B cell (primary cell): ENCODE measurements at regions not wholly inside any gene's neighbourhood (a gene's known extent, or its start where the extent isn't known, plus 50 kb on each side); places are given as distances from the start of the nearest gene placed in this dataset.

Experiments used
- ATAC-seq: fragments of 200-7000 bp; cut with Tn5 transposase; one replicate; pipeline ENCODE4 v1.10.0; 2021; ENCODE audit warnings: low read depth, mild to moderate bottlenecking, moderate number of reproducible peaks, moderate library complexity
- CTCF ChIA-PET: fragments of 350-600 bp; sonication (Branson Sonifier 250); formaldehyde crosslinking; loops from one replicate; lab custom pipeline; 2021; ENCODE audit warnings: antibody characterized with exemption, inconsistent platforms; lab: Charles Lee
- POLR2A ChIA-PET: fragments of 350-600 bp; sonication (Branson Sonifier 250); formaldehyde crosslinking; loops from one replicate; lab custom pipeline; 2021; ENCODE audit warnings: antibody characterized with exemption; lab: Charles Lee
- DNase-seq: peaks from one replicate; pipeline ENCODE4 v3.0.0; 2013
- H2AFZ ChIP-seq: 2 replicates; pipeline ENCODE4 v1.6.1; 2012; ENCODE audit warnings: mild to moderate bottlenecking, low read depth, low read length; ENCODE audit not compliant: insufficient read depth, poor library complexity, severe bottlenecking
- H3K27ac ChIP-seq, 2 donors: 1 replicate in 1 of 2; 2 replicates in 1 of 2; pipeline ENCODE4 v1.5.1; 2012 to 2013; ENCODE audit warnings: low read length in 2 of 2, mild to moderate bottlenecking in 2 of 2, moderate library complexity in 1 of 2
- H3K27me3 ChIP-seq, 4 experiments: fragments of 200-600 bp in 1 of 4; sonication (generic) in 1 of 4; replicated peaks in 1 of 4; 1 replicate in 2 of 4; 2 replicates in 2 of 4; pipeline versions ENCODE4 v1.6.1 to v1.7.0; 2013 to 2016; ENCODE audit warnings: low read length in 3 of 4, mild to moderate bottlenecking in 2 of 4, mixed read lengths in 1 of 4, moderate library complexity in 1 of 4; ENCODE audit not compliant: insufficient read depth in 4 of 4, control insufficient read depth in 3 of 4; ENCODE audit errors: control extremely low read depth in 1 of 4
- H3K36me3 ChIP-seq, 2 experiments: replicated peaks in 1 of 2; 1 replicate in 1 of 2; 2 replicates in 1 of 2; pipeline versions ENCODE4 v1.6.1 to v1.7.1; 2013; ENCODE audit warnings: low read length in 1 of 2; ENCODE audit not compliant: insufficient read depth in 2 of 2, control insufficient read depth in 1 of 2; ENCODE audit errors: control extremely low read depth in 1 of 2, extremely low read depth in 1 of 2
- H3K4me1 ChIP-seq, 2 donors: fragments of 200-600 bp in 1 of 2; sonication (generic) in 1 of 2; 1 replicate in 1 of 2; 2 replicates in 1 of 2; pipeline versions ENCODE4 v1.5.1 to v1.6.1; 2013 to 2017; ENCODE audit warnings: low read length in 2 of 2; ENCODE audit not compliant: control insufficient read depth in 2 of 2, insufficient read depth in 2 of 2
- H3K4me2 ChIP-seq: replicated peaks from 2 replicates; pipeline ENCODE3; 2012; ENCODE audit warnings: mild to moderate bottlenecking, low read depth, low read length; ENCODE audit not compliant: poor library complexity, severe bottlenecking
- H3K4me3 ChIP-seq, 5 experiments: fragments of 200-600 bp in 1 of 5; sonication (generic) in 1 of 5; 1 replicate in 3 of 5; 2 replicates in 2 of 5; pipeline versions ENCODE4 v1.5.1 to v1.7.0; 2011 to 2016; ENCODE audit warnings: low read length in 4 of 5, mild to moderate bottlenecking in 4 of 5, low read depth in 2 of 5, control low read depth in 1 of 5, moderate library complexity in 1 of 5; ENCODE audit not compliant: insufficient read depth in 1 of 5; ENCODE audit errors: control extremely low read depth in 1 of 5, extremely low read depth in 1 of 5
- H3K79me2 ChIP-seq: fragments of 200-600 bp; sonication (generic); one replicate; pipeline ENCODE4 v1.6.0; 2016; ENCODE audit warnings: low read length; ENCODE audit not compliant: control insufficient read depth, insufficient read depth
- H3K9ac ChIP-seq: fragments of 200-600 bp; sonication (generic); 2 replicates; pipeline ENCODE4 v1.6.1; 2017; ENCODE audit warnings: mild to moderate bottlenecking, low read length, moderate library complexity
- H3K9me3 ChIP-seq, 3 donors: one replicate each; pipeline versions ENCODE4 v1.6.1 to v1.7.1; 2013; ENCODE audit warnings: low read length in 2 of 3; ENCODE audit not compliant: control insufficient read depth in 2 of 3, insufficient read depth in 1 of 3; ENCODE audit errors: control extremely low read depth in 1 of 3
- H4K20me1 ChIP-seq: 2 replicates; pipeline ENCODE4 v1.6.0; 2012; ENCODE audit warnings: mild to moderate bottlenecking, low read length; ENCODE audit not compliant: insufficient read depth, control insufficient read depth, poor library complexity, severe bottlenecking
- H3K27ac Mint-ChIP-seq: one replicate; pipeline ENCODE4 v1.8.0; 2021; ENCODE audit warnings: mixed read lengths
- H3K27me3 Mint-ChIP-seq: one replicate; pipeline ENCODE4 v1.8.0; 2021; ENCODE audit warnings: mixed read lengths
- H3K4me1 Mint-ChIP-seq: one replicate; pipeline ENCODE4 v1.8.0; 2021; ENCODE audit warnings: mixed read lengths
- H3K4me3 Mint-ChIP-seq: one replicate; pipeline ENCODE4 v1.8.0; 2021; ENCODE audit warnings: mixed read lengths
- H3K9me3 Mint-ChIP-seq: one replicate; pipeline ENCODE4 v1.8.0; 2022; ENCODE audit warnings: mixed read lengths; ENCODE audit not compliant: insufficient read depth
- EZH2 ChIP-seq: IDR thresholded peaks from 2 replicates; pipeline ENCODE4 v1.6.1; 2012; ENCODE audit warnings: borderline replicate concordance, low read depth, mild to moderate bottlenecking, moderate library complexity, low read length; ENCODE audit not compliant: insufficient read depth, poor library complexity, severe bottlenecking
- whole genome bisulfite sequencing: methylation state at CpG from one replicate; pipeline ENCODE4 v1.1.5; 2013; ENCODE audit warnings: missing lambda C conversion rate; ENCODE audit not compliant: insufficient coverage; 5-methylcytosine and 5-hydroxymethylcytosine counted together
- intact Hi-C: fragments of 100-400 bp; cut with micrococcal nuclease; formaldehyde crosslinking; loops from one replicate; pipeline ENCODE4 v1.10.0; 2022
- TF ChIP-seq, protein P1 (sequence below): fragments of 200-600 bp; IDR thresholded peaks from one replicate; pipeline ENCODE4 v1.8.0; 2022; ENCODE audit warnings: antibody characterized with exemption, mild to moderate bottlenecking

DNA sequence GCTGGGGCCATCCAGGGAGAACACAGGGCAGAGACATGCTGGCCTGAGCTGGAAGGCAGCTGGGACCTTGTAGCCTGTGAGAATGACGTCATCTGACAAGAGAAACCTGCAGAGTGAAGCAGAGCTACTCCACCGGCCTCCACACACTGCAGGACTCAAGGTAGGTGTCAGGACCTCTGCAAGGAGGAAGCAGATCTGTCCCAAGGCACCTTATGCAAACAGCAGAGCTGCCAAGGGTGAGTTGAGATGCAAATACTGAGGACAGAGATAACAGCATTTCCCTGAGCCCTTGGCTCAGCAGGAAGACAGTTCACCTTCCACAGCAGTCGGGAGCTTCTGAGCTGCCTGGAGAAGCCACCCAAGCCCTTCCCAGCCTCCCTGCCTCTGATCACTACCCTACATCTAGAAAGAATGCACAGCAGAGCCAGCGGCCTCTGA is 51.9 kb upstream of the IGSF9B start:
- intact Hi-C loops, result no loop called here
- H3K27me3 ChIP-seq, result peaks cover 0 to 10% (median 0%) of the 10 kb centered on the region in 4 experiments
- no peak overlapping the region for H3K27ac ChIP-seq
- Mint-ChIP-seq H3K9me3 (no peaks in the 10 kb centered on the region), H3K27ac (peak overlapping the region; percentile 32), H3K4me1 (peaks cover 10% of the 10 kb centered on the region), H3K4me3 (no peak overlapping the region), H3K27me3 (peaks cover 37% of the 10 kb centered on the region)
- no peaks in the 10 kb centered on the region for H3K9me3 ChIP-seq
- ChIA-PET POLR2A (no interaction called here), CTCF (no interaction called here)
- DNase-seq (peak; percentile 17), ATAC-seq (peak; percentile 49)
- no peak overlapping the region for H3K9ac ChIP-seq
- no peak for TF ChIP-seq EZH2
- TF ChIP-seq, protein P1, sequence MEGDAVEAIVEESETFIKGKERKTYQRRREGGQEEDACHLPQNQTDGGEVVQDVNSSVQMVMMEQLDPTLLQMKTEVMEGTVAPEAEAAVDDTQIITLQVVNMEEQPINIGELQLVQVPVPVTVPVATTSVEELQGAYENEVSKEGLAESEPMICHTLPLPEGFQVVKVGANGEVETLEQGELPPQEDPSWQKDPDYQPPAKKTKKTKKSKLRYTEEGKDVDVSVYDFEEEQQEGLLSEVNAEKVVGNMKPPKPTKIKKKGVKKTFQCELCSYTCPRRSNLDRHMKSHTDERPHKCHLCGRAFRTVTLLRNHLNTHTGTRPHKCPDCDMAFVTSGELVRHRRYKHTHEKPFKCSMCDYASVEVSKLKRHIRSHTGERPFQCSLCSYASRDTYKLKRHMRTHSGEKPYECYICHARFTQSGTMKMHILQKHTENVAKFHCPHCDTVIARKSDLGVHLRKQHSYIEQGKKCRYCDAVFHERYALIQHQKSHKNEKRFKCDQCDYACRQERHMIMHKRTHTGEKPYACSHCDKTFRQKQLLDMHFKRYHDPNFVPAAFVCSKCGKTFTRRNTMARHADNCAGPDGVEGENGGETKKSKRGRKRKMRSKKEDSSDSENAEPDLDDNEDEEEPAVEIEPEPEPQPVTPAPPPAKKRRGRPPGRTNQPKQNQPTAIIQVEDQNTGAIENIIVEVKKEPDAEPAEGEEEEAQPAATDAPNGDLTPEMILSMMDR, result no peak
- H3K4me3 ChIP-seq, result no peak overlapping the region
- H3K79me2 ChIP-seq, result no peaks in the 10 kb centered on the region
- 47% methylated on average over 4 of the region's 4 CpGs for WGBS
- H3K36me3 ChIP-seq, result no peaks in the 10 kb centered on the region
- no peaks in the 10 kb centered on the region for H4K20me1 ChIP-seq
- H3K4me2 ChIP-seq, result no peak overlapping the region
- peaks cover 0 to 10% of the 10 kb centered on the region in 2 donors for H3K4me1 ChIP-seq
- H2AFZ ChIP-seq, result no peak overlapping the region

DNA sequence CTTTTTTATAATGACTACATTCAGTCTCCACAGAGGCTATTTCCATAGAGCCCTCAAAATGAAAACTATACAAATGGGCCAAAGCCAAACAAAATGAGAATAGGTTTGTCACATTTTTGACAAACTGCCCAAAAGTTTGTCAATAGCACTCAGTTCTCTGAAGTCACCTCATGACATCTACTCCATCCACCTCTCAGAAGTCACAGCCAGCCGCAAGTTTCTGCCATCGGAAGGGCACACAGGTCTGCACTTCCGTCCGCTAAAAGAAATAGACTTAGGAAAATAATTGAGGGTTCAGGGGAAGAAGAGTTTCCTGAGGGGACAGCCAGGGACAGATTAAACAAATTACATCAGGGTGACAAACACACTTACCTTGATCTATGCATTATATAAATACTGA is 55.4 kb upstream of the JAM3 start:
- Mint-ChIP-seq H3K4me1 (peaks cover 6% of the 10 kb centered on the region), H3K27me3 (peaks cover 47% of the 10 kb centered on the region), H3K4me3 (no peak overlapping the region), H3K27ac (no peak overlapping the region), H3K9me3 (no peaks in the 10 kb centered on the region)
- peaks cover 0 to 5% of the 10 kb centered on the region in 2 donors for H3K4me1 ChIP-seq
- TF ChIP-seq, protein P1, result no peak
- TF ChIP-seq EZH2, result no peak
- no peak overlapping the region for H2AFZ ChIP-seq
- peaks cover 0 to 12% (median 2%) of the 10 kb centered on the region in 4 experiments for H3K27me3 ChIP-seq
- H3K27ac ChIP-seq, result no peak overlapping the region
- no peak overlapping the region for H3K9ac ChIP-seq
- H3K36me3 ChIP-seq, result no peaks in the 10 kb centered on the region
- intact Hi-C loops, result no loop called here
- H4K20me1 ChIP-seq, result no peaks in the 10 kb centered on the region
- H3K4me2 ChIP-seq, result no peak overlapping the region
- H3K4me3 ChIP-seq, result no peak overlapping the region
- no peak for ATAC-seq
- ChIA-PET CTCF (no interaction called here), POLR2A (no interaction called here)
- no peaks in the 10 kb centered on the region for H3K79me2 ChIP-seq
- WGBS, result no CpG with 5 or more reads among the region's 4 CpGs
- no peaks in the 10 kb centered on the region for H3K9me3 ChIP-seq
- DNase-seq, result no peak
